ENCODE measurements at regions not wholly inside any gene's neighbourhood (a gene's known extent, or its start where the extent isn't known, plus 50 kb on each side); places are given as distances from the start of the nearest gene placed in this dataset.

- Histone ChIP-seq H3K9me3 (ENCODE audit: control insufficient read depth in 2 of 3, insufficient read depth in 1 of 3, low read length in 3 of 3) (no peaks in the 10 kb centered on the region), H3K4me3 (ENCODE audit: low read length in 3 of 3) (no peak overlapping the region), H3K27me3 (ENCODE audit: control insufficient read depth, insufficient read depth, low read length) (no peaks in the 10 kb centered on the region), H3K27ac (ENCODE audit: low read depth in 2 of 2, low read length in 2 of 2) (no peak overlapping the region), H3K36me3 (ENCODE audit: control insufficient read depth in 2 of 3, insufficient read depth in 3 of 3, low read length in 3 of 3) (no peaks in the 10 kb centered on the region), H3K9ac (ENCODE audit: low read length in 3 of 3) (no peak overlapping the region), H3K4me1 (ENCODE audit: control insufficient read depth in 2 of 3, insufficient read depth in 2 of 3, low read depth in 1 of 3, low read length in 3 of 3) (no peaks in the 10 kb centered on the region)
- intact Hi-C loops (cut with DNase I): no loop called here
- TF ChIP-seq, protein P1, sequence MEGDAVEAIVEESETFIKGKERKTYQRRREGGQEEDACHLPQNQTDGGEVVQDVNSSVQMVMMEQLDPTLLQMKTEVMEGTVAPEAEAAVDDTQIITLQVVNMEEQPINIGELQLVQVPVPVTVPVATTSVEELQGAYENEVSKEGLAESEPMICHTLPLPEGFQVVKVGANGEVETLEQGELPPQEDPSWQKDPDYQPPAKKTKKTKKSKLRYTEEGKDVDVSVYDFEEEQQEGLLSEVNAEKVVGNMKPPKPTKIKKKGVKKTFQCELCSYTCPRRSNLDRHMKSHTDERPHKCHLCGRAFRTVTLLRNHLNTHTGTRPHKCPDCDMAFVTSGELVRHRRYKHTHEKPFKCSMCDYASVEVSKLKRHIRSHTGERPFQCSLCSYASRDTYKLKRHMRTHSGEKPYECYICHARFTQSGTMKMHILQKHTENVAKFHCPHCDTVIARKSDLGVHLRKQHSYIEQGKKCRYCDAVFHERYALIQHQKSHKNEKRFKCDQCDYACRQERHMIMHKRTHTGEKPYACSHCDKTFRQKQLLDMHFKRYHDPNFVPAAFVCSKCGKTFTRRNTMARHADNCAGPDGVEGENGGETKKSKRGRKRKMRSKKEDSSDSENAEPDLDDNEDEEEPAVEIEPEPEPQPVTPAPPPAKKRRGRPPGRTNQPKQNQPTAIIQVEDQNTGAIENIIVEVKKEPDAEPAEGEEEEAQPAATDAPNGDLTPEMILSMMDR (IDR thresholded peaks at IDR 0.05; ENCODE audit: borderline replicate concordance, extremely low read depth, insufficient read depth): no peak
- DNase-seq (no peak), FAIRE-seq (no peak)
Observed at GRCh38 chr2:215522237-215522636, 86.4 kb upstream of the FN1 start.

GRCh38 chr2:215521031-215521430, 85.2 kb upstream of the FN1 start:
- intact Hi-C loops (cut with DNase I): no loop called here
- DNase-seq (no peak), FAIRE-seq (no peak)
- H3K4me3 ChIP-seq (ENCODE audit: low read length in 3 of 3): no peak overlapping the region
- no peaks in the 10 kb centered on the region for H3K9me3 ChIP-seq (ENCODE audit: control insufficient read depth in 2 of 3, insufficient read depth in 1 of 3, low read length in 3 of 3)
- H3K4me1 ChIP-seq (ENCODE audit: control insufficient read depth in 2 of 3, insufficient read depth in 2 of 3, low read depth in 1 of 3, low read length in 3 of 3): no peaks in the 10 kb centered on the region
- no peak overlapping the region for H3K9ac ChIP-seq (ENCODE audit: low read length in 3 of 3)
- H3K27me3 ChIP-seq (ENCODE audit: control insufficient read depth, insufficient read depth, low read length): no peaks in the 10 kb centered on the region
- H3K27ac ChIP-seq (ENCODE audit: low read depth in 2 of 2, low read length in 2 of 2): no peak overlapping the region
- TF ChIP-seq, protein P1 (IDR thresholded peaks at IDR 0.05; ENCODE audit: borderline replicate concordance, extremely low read depth, insufficient read depth): no peak
- H3K36me3 ChIP-seq (ENCODE audit: control insufficient read depth in 2 of 3, insufficient read depth in 3 of 3, low read length in 3 of 3): no peaks in the 10 kb centered on the region

- Histone ChIP-seq H3K4me1 (ENCODE audit: control insufficient read depth in 2 of 3, insufficient read depth in 2 of 3, low read depth in 1 of 3, low read length in 3 of 3) (no peaks in the 10 kb centered on the region), H3K27me3 (ENCODE audit: control insufficient read depth, insufficient read depth, low read length) (no peaks in the 10 kb centered on the region), H3K36me3 (ENCODE audit: control insufficient read depth in 2 of 3, insufficient read depth in 3 of 3, low read length in 3 of 3) (no peaks in the 10 kb centered on the region), H3K9ac (ENCODE audit: low read length in 3 of 3) (no peak overlapping the region), H3K9me3 (ENCODE audit: control insufficient read depth in 2 of 3, insufficient read depth in 1 of 3, low read length in 3 of 3) (no peaks in the 10 kb centered on the region), H3K4me3 (ENCODE audit: low read length in 3 of 3) (no peak overlapping the region), H3K27ac (ENCODE audit: low read depth in 2 of 2, low read length in 2 of 2) (no peak overlapping the region)
- FAIRE-seq (no peak), DNase-seq (no peak)
- intact Hi-C loops (cut with DNase I): no loop called here
- TF ChIP-seq, protein P1 (IDR thresholded peaks at IDR 0.05; ENCODE audit: borderline replicate concordance, extremely low read depth, insufficient read depth): no peak
Observed at GRCh38 chr2:215517391-215517790, 81.5 kb upstream of the FN1 start.

DNA sequence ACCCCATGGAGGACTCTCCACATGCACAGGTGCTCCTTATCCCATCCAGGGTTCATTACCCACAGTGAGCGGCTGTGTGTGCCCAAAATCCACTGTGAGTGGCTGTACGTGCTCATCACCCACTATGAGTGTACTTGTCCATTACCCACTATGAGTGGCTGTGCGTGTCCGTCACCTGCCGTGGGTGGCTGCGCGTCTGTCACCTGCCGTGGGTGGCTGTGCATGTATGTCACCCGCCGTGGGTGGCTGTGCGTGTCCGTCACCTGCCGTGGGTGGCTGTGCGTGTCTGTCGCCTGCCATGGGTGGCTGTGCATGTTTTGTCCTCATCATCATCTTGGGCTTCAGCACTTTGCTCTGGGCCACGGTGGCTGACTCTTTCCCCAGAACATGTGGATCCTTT, 78.6 kb upstream of the FN1 start:
- Histone ChIP-seq H3K27ac (ENCODE audit: low read depth in 2 of 2, low read length in 2 of 2) (no peak overlapping the region), H3K4me3 (ENCODE audit: low read length in 3 of 3) (no peak overlapping the region), H3K27me3 (ENCODE audit: control insufficient read depth, insufficient read depth, low read length) (no peaks in the 10 kb centered on the region), H3K9me3 (ENCODE audit: control insufficient read depth in 2 of 3, insufficient read depth in 1 of 3, low read length in 3 of 3) (no peaks in the 10 kb centered on the region), H3K36me3 (ENCODE audit: control insufficient read depth in 2 of 3, insufficient read depth in 3 of 3, low read length in 3 of 3) (no peaks in the 10 kb centered on the region), H3K9ac (ENCODE audit: low read length in 3 of 3) (no peak overlapping the region), H3K4me1 (ENCODE audit: control insufficient read depth in 2 of 3, insufficient read depth in 2 of 3, low read depth in 1 of 3, low read length in 3 of 3) (no peaks in the 10 kb centered on the region)
- no peak for DNase-seq
- intact Hi-C loops (cut with DNase I): no loop called here
- no peak for FAIRE-seq
- TF ChIP-seq, protein P1 (IDR thresholded peaks at IDR 0.05; ENCODE audit: borderline replicate concordance, extremely low read depth, insufficient read depth): no peak
